ENCODE measurements at regions not wholly inside any gene's neighbourhood (a gene's known extent, or its start where the extent isn't known, plus 50 kb on each side); places are given as distances from the start of the nearest gene placed in this dataset.

- DNase-seq (ENCODE audit: low spot score), result no peak
- TF ChIP-seq, protein P1, sequence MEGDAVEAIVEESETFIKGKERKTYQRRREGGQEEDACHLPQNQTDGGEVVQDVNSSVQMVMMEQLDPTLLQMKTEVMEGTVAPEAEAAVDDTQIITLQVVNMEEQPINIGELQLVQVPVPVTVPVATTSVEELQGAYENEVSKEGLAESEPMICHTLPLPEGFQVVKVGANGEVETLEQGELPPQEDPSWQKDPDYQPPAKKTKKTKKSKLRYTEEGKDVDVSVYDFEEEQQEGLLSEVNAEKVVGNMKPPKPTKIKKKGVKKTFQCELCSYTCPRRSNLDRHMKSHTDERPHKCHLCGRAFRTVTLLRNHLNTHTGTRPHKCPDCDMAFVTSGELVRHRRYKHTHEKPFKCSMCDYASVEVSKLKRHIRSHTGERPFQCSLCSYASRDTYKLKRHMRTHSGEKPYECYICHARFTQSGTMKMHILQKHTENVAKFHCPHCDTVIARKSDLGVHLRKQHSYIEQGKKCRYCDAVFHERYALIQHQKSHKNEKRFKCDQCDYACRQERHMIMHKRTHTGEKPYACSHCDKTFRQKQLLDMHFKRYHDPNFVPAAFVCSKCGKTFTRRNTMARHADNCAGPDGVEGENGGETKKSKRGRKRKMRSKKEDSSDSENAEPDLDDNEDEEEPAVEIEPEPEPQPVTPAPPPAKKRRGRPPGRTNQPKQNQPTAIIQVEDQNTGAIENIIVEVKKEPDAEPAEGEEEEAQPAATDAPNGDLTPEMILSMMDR (IDR thresholded peaks at IDR 0.05; ENCODE audit: extremely low read depth, insufficient read depth, missing control alignments), result no peak
- in situ Hi-C loops (cut with MboI; ENCODE audit: low pct_unique_long_range_greater_than_20kb, low sequenced_read_pairs, unreplicated experiment), result no loop called here
Observed at GRCh38 chr1:79109445-79109844, 102.9 kb upstream of the ADGRL4 start.

- TF ChIP-seq, protein P1 (IDR thresholded peaks at IDR 0.05; ENCODE audit: extremely low read depth, insufficient read depth, missing control alignments), result no peak
- DNase-seq (ENCODE audit: low spot score), result no peak
- in situ Hi-C loops (cut with MboI; ENCODE audit: low pct_unique_long_range_greater_than_20kb, low sequenced_read_pairs, unreplicated experiment), result no loop called here
Observed at GRCh38 chr1:79105500-79105899, 99.0 kb upstream of the ADGRL4 start.

- TF ChIP-seq, protein P1 (IDR thresholded peaks at IDR 0.05; ENCODE audit: extremely low read depth, insufficient read depth, missing control alignments), result no peak
- in situ Hi-C loops (cut with MboI; ENCODE audit: low pct_unique_long_range_greater_than_20kb, low sequenced_read_pairs, unreplicated experiment), result no loop called here
- no peak for DNase-seq (ENCODE audit: low spot score)
Observed at GRCh38 chr1:79104617-79105016, 98.1 kb upstream of the ADGRL4 start.

- in situ Hi-C loops (cut with MboI; ENCODE audit: low pct_unique_long_range_greater_than_20kb, low sequenced_read_pairs, unreplicated experiment), result no loop called here
- TF ChIP-seq, protein P1 (IDR thresholded peaks at IDR 0.05; ENCODE audit: extremely low read depth, insufficient read depth, missing control alignments), result no peak
- no peak for DNase-seq (ENCODE audit: low spot score)
Observed at GRCh38 chr1:79100385-79100784, 93.9 kb upstream of the ADGRL4 start.

GRCh38 chr1:79090985-79091384 lies 84.5 kb upstream of the ADGRL4 start:
- in situ Hi-C loops (cut with MboI; ENCODE audit: low pct_unique_long_range_greater_than_20kb, low sequenced_read_pairs, unreplicated experiment), result no loop called here
- no peak for DNase-seq (ENCODE audit: low spot score)
- TF ChIP-seq, protein P1 (IDR thresholded peaks at IDR 0.05; ENCODE audit: extremely low read depth, insufficient read depth, missing control alignments), result no peak

- in situ Hi-C loops (cut with MboI; ENCODE audit: low pct_unique_long_range_greater_than_20kb, low sequenced_read_pairs, unreplicated experiment), result no loop called here
- no peak for DNase-seq (ENCODE audit: low spot score)
- TF ChIP-seq, protein P1 (IDR thresholded peaks at IDR 0.05; ENCODE audit: extremely low read depth, insufficient read depth, missing control alignments), result no peak
Observed at GRCh38 chr1:79089946-79090345, 83.4 kb upstream of the ADGRL4 start.

DNA sequence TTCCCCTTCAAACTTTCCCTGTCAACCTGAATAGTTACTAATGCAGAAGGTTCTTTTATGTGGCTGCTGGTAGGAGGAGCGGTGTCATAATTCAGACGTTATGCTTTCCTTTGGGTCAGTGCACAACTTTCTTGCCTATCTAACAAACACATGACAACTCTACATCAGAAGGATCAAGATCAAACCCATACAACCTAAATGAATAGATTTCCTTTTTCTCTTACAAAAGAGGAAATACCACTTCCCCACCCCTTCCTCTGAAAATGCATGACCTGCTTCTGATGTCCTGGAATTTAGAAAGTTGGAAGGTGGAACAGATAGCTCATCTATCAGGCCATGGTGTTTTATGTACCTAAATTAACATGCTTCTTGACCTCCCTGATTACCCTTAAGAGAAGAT lies 75.7 kb upstream of the ADGRL4 start:
- TF ChIP-seq, protein P1 (IDR thresholded peaks at IDR 0.05; ENCODE audit: extremely low read depth, insufficient read depth, missing control alignments), result no peak
- no peak for DNase-seq (ENCODE audit: low spot score)
- in situ Hi-C loops (cut with MboI; ENCODE audit: low pct_unique_long_range_greater_than_20kb, low sequenced_read_pairs, unreplicated experiment), result no loop called here

Data from GM13977 (cell line).